GM21390 (cell line): ENCODE measurements at regions not wholly inside any gene's neighbourhood (a gene's known extent, or its start where the extent isn't known, plus 50 kb on each side); places are given as distances from the start of the nearest gene placed in this dataset.
A peak's percentile ranks its signal among the peaks of the same experiment; 100 is the strongest.

Source experiments
- ATAC-seq: cut with Tn5 transposase; IDR thresholded peaks from one replicate; pipeline ENCODE4 v1.9.1; 2021; ENCODE audit not compliant: unreplicated experiment

- no peak for ATAC-seq
Measured at GRCh38 chr4:181957088-181957487, 286.1 kb upstream of the TENM3 start.

DNA sequence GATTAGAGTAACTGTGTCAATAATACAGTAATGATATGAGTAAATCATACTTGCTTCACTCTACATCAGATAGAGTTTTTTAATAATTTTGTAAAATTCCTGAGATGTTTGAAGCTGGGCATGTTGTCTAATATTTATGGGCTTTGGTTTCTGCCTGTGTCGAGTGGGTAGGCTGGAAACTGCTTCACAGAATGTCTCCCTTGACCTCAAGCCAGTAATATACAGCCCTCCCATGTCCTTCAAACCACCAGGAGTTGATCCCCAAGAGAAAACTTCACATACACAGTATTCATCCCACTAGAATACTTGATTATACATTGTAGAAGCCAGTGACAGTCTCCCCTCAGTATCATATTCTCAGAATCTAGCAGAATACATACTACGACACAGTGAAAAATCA, 284.8 kb upstream of the TENM3 start:
- no peak for ATAC-seq

- no peak for ATAC-seq
Measured at GRCh38 chr4:181959121-181959520, 284.1 kb upstream of the TENM3 start.

GRCh38 chr4:181960384-181960783, 282.8 kb upstream of the TENM3 start:
- ATAC-seq = no peak

DNA sequence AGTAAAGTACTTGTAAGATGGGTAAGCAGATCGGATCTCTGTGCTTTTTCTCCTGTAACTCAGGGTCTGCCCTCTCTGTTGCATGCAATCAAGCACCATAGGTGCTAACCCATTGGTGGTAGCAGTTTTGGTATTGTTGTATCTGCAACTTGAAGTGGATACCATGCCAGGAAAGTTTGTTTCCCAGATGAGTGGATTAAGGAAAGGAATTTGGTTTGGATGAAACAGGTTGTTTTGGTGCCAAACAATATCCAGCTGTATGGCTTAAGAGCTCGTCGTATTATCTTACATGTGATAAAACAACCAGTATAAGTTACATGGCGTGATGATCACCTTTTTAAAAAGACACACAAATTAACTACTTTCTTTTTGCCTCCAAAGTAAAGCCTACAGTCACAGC, 280.9 kb upstream of the TENM3 start:
- ATAC-seq = no peak

DNA sequence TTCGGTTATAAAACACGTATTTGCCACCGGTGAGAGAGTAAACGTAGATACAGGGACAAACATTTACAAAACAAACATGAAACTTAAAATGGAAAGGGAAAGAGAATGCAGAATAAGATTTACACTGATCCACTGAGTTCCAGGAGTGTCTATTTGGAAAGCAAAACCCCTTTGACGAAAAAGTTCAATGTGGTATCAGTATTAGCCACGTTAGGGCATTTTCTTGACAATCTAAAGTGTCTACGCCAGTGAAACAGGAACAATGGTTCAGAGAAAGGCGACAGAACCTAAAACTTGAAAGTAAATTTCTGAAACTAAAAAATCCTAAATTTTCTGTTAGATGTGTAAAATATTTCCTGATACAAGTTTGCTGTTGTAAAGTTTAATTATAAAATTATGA, 278.5 kb upstream of the TENM3 start:
- ATAC-seq = no peak

- no peak for ATAC-seq
Measured at GRCh38 chr4:181966104-181966551, 277.1 kb upstream of the TENM3 start.

GRCh38 chr4:181967401-181967800, 275.8 kb upstream of the TENM3 start:
- no peak for ATAC-seq

- ATAC-seq = no peak
Measured at GRCh38 chr4:181968371-181968770, 274.8 kb upstream of the TENM3 start.

DNA sequence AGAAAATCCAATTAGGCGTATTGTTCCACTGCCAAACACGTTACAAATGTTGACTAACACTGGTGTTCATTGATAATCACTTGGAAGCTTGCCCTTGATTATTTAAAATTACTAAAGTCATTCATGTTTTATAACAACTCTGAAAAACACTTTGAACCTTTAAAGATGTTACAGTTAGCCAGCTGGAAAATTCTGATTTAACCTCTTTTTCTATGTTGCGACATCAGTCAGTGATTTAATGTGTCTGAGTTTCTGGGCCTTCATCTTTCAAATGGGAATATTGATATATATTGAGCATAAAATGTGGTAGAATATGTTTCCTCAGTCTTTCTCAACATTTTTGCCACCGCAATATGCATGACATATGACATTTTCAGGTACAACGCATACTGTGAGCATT, 274.1 kb upstream of the TENM3 start:
- no peak for ATAC-seq

GRCh38 chr4:181970366-181970765, 272.8 kb upstream of the TENM3 start:
- ATAC-seq = no peak

- ATAC-seq = peak; percentile 68
Measured at GRCh38 chr4:181971411-181971810, 271.8 kb upstream of the TENM3 start.

GRCh38 chr4:181971973-181972372, 271.2 kb upstream of the TENM3 start:
- ATAC-seq = no peak

- ATAC-seq = no peak
Measured at GRCh38 chr4:181976764-181977163, 266.4 kb upstream of the TENM3 start.

GRCh38 chr4:181982437-181982836, 260.8 kb upstream of the TENM3 start:
- no peak for ATAC-seq

- no peak for ATAC-seq
Measured at GRCh38 chr4:181982856-181983255, 260.3 kb upstream of the TENM3 start.

DNA sequence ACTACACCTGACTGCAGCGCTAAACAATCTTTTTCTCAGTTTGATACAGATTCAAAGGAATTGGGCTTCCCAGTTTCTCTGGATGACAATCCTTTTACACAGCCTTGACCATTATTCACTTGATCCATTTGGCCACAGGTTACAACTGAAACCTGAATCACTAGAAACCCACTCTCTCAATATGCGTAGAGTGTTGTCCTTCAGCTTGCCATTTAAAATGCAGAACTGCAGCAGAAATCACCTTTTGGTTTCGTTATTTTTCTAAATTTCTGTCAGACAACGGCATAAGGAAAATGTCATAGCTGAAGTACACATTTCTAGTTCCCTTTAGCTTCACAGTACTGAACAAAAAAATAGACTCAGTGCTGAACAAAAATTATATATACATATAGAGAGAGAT, 255.8 kb upstream of the TENM3 start:
- no peak for ATAC-seq

- no peak for ATAC-seq
Measured at GRCh38 chr4:181989071-181989470, 254.1 kb upstream of the TENM3 start.

DNA sequence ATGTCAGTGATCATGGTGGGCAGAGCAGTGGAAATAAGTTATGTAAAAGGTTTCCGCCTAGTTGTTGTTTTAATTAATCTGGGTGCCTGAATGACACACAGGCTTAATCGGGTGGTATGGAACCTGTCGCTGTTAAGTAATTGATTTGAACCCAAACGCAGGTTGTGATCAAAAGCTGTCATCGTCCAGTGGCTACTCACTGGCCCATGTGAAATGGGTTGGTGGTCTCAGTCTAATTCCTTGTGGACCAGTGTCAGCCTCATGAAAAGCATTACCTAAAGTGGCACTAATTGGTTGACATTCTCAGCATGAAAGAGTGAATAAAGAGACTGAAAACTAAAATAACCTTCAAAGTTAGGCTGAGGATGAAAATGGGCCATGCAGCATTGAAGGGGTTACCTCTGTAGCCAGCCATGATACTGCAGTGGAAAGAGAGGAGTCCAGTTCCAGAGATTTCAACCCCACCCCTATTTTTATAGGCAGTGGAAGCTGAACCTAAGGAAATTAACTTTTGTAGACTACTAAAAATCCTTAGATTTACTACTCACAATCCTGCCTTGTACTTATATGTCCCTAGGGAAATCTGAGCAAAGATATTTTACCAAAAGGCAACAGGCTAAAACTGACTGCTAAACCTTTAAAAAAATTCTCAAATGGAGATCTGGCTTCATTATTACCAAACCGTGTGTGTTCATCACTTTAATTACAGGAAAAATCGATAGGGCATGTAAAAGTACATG, 251.7 kb upstream of the TENM3 start:
- ATAC-seq = no peak

- ATAC-seq = no peak
Measured at GRCh38 chr4:181998398-181999295, 244.6 kb upstream of the TENM3 start.

GRCh38 chr4:182000077-182000476, 243.1 kb upstream of the TENM3 start:
- ATAC-seq = no peak

GRCh38 chr4:182010876-182011275, 232.3 kb upstream of the TENM3 start:
- no peak for ATAC-seq
